ENCODE measurements at regions not wholly inside any gene's neighbourhood (a gene's known extent, or its start where the extent isn't known, plus 50 kb on each side); places are given as distances from the start of the nearest gene placed in this dataset.

DNA sequence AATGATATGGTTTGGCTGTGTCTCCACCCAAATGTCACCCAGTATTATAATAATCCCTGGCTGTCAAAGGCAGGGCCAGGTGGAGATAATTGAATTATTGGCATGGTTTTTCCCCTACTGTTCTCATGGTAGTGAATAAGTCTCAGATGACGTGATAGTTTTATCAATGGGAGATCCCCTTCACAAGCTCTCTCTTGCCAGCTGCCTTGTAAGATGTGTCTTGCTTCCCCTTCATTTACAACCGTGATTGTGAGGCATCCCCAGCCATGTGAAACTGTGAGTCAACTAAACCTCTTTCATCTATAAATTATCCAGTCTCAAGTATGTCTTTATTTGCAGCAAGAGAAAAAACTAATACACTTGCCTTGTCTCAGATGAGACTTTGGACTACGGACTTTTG lies 907.3 kb upstream of the MANEA start:
- Histone ChIP-seq H3K4me3 (ENCODE audit: low read depth, low read length) (no peak overlapping the region), H3K4me1 (no peaks in the 10 kb centered on the region), H3K36me3 (no peaks in the 10 kb centered on the region), H3K27me3 (no peaks in the 10 kb centered on the region), H3K9me3 (no peaks in the 10 kb centered on the region)
- TF ChIP-seq, protein P1, sequence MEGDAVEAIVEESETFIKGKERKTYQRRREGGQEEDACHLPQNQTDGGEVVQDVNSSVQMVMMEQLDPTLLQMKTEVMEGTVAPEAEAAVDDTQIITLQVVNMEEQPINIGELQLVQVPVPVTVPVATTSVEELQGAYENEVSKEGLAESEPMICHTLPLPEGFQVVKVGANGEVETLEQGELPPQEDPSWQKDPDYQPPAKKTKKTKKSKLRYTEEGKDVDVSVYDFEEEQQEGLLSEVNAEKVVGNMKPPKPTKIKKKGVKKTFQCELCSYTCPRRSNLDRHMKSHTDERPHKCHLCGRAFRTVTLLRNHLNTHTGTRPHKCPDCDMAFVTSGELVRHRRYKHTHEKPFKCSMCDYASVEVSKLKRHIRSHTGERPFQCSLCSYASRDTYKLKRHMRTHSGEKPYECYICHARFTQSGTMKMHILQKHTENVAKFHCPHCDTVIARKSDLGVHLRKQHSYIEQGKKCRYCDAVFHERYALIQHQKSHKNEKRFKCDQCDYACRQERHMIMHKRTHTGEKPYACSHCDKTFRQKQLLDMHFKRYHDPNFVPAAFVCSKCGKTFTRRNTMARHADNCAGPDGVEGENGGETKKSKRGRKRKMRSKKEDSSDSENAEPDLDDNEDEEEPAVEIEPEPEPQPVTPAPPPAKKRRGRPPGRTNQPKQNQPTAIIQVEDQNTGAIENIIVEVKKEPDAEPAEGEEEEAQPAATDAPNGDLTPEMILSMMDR (IDR thresholded peaks at IDR 0.05; ENCODE audit: low read depth, low read length) = no peak
- no peak for DNase-seq

DNA sequence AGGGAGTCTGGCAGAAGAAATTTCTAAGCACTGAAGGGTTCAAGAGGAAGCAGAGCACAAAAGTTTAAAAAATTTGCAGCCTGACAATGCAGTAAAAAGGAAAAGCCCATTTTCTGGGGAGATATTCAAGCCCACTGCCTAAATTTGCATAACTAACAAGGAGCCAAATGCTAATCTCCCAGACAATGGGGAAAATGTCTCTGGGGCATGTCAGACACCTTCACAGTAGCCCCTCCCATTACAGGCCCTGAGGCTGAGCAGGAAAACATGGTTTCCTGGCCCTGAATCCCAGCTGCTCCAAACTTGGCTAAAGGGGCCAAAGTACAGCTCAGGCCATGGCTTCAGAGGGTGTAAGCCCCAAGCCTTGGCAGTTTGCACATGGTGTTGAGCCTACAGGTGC lies 908.5 kb upstream of the MANEA start:
- Histone ChIP-seq H3K9me3 (no peaks in the 10 kb centered on the region), H3K27me3 (no peaks in the 10 kb centered on the region), H3K36me3 (no peaks in the 10 kb centered on the region), H3K4me1 (no peaks in the 10 kb centered on the region), H3K4me3 (ENCODE audit: low read depth, low read length) (no peak overlapping the region)
- TF ChIP-seq, protein P1 (IDR thresholded peaks at IDR 0.05; ENCODE audit: low read depth, low read length) = no peak
- no peak for DNase-seq

DNA sequence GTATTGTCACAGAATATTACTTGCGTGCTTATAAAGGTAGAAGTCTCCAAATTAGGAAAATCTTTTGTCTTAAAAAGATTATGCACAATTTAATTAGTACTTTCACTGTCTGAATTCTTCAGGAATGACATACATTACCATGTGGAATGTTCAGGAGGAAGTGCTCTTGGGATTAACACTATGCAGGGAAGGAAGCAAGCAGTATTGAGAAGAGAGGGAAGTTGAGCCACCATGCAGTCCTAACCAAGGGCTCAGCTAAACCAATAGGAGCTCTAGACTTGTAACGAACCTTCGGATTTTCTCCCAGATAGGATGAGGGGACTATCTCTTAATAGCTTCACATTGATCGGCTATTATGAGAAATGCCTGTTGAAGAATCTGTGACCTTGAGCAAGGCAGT lies 918.4 kb upstream of the MANEA start:
- DNase-seq = no peak
- Histone ChIP-seq H3K27me3 (no peaks in the 10 kb centered on the region), H3K4me3 (ENCODE audit: low read depth, low read length) (no peak overlapping the region), H3K36me3 (no peaks in the 10 kb centered on the region), H3K4me1 (no peaks in the 10 kb centered on the region), H3K9me3 (no peaks in the 10 kb centered on the region)
- TF ChIP-seq, protein P1 (IDR thresholded peaks at IDR 0.05; ENCODE audit: low read depth, low read length) = no peak

DNA sequence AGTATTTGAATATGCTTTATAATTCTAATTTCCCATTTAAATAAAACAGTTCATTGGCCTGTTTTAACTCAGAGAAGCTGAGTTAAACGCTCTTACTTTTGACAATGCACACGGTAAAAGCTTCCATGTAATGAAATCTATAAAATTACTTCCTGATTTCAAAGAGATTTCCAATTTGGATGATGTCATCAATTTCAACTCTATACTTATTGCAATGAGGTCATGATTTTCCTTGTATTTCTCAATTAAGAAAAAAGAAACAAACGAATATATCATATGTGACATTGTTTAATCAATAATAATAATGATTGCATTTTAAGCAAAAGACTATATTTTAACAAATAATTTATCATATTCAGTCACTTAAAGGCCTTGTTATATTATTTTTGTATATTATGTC lies 926.1 kb upstream of the MANEA start:
- Histone ChIP-seq H3K4me3 (ENCODE audit: low read depth, low read length) (no peak overlapping the region), H3K36me3 (no peaks in the 10 kb centered on the region), H3K9me3 (no peaks in the 10 kb centered on the region), H3K4me1 (no peaks in the 10 kb centered on the region), H3K27me3 (no peaks in the 10 kb centered on the region)
- TF ChIP-seq, protein P1 (IDR thresholded peaks at IDR 0.05; ENCODE audit: low read depth, low read length) = no peak
- DNase-seq = no peak

DNA sequence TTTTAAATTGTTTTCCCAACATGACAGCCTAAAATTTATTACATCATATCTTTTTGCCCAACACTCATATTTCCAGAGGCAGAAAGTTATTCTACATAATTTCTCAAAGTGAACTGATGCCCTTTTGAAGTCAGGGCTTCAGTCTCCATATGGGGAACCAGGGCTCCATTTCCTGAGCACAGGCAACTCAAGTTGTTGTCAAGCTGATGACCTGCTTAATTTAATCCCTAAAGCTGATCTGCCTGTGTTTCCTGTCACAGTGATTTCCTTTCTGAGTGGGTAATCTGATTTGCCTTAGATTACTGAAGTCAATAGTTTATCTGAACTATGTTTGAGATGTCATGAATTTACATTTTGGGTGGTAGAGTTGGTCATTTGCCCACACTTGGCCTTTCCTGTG lies 932.1 kb upstream of the MANEA start:
- TF ChIP-seq, protein P1 (IDR thresholded peaks at IDR 0.05; ENCODE audit: low read depth, low read length) = no peak
- Histone ChIP-seq H3K4me1 (no peaks in the 10 kb centered on the region), H3K36me3 (no peaks in the 10 kb centered on the region), H3K27me3 (no peaks in the 10 kb centered on the region), H3K9me3 (no peaks in the 10 kb centered on the region), H3K4me3 (ENCODE audit: low read depth, low read length) (no peak overlapping the region)
- no peak for DNase-seq

DNA sequence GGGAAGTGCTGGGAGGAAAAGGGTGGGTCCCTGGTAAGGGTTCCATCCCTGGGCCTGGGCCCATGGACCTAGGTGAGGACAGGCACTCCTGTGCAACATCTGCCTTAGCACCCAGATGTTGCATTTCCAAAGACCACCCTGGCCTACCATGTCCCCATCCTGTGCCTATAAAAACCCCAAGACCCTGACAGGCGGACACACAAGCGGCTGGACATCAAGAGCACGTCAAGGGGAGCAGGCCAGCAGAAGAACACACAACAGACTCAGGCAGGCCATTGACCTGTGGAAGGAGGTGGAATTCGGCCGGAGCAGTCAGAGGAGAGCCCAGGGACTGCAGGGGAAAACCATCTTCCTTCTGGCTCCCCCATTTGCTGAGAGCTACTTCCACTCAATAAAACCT lies 937.8 kb upstream of the MANEA start:
- DNase-seq = no peak
- Histone ChIP-seq H3K9me3 (no peaks in the 10 kb centered on the region), H3K4me1 (no peaks in the 10 kb centered on the region), H3K36me3 (no peaks in the 10 kb centered on the region), H3K27me3 (no peaks in the 10 kb centered on the region), H3K4me3 (ENCODE audit: low read depth, low read length) (no peak overlapping the region)
- TF ChIP-seq, protein P1 (IDR thresholded peaks at IDR 0.05; ENCODE audit: low read depth, low read length) = no peak

All from BE2C (cell line).